HG03520 (cell line): ENCODE measurements at regions not wholly inside any gene's neighbourhood (a gene's known extent, or its start where the extent isn't known, plus 50 kb on each side); places are given as distances from the start of the nearest gene placed in this dataset.

Experiments used
- ATAC-seq: cut with Tn5 transposase; IDR thresholded peaks from one replicate; pipeline ENCODE4 v1.9.1; 2021; ENCODE audit warnings: mild to moderate bottlenecking, moderate library complexity; ENCODE audit not compliant: unreplicated experiment

DNA sequence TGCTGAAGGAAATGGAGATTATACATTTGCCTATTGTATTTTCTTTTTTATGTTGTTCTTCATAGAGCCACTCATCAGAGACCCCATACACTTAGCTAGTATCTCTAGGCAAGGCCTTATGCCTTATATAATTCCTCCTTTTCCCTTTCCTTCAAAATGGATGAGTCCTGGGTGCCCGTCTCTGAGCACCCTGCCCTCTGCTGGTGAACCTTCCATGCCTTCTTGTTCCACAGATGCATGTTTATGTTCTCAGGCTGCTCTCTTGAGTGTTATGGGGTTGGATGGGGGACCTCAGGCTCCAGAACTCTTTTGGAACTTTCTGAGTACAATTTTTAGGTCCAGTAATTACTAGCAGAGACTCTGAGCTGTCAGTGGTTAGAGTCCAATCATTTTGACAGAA is 368.6 kb upstream of the SPRED2 start:
- ATAC-seq: no peak

GRCh38 chr2:65799141-65799854 is 366.9 kb upstream of the SPRED2 start:
- ATAC-seq: no peak

DNA sequence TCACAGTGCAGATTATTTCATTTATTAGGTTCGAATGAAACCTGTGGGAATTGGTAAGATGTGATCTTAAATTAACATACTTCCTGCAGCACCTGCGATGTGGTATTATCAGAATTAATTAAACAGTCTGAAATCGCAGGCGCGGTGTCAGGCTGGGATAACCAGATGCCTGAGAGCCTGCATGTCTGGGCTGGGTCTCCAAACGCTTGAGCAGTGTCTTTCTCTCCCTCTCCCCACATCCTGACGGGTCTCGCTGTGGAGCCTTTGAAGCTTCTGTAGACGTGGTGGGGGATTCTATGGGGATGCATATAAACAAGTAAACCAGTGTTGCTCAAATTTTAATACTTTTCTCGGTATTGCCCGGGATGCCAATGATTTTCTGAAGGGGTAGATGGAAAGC is 366.2 kb upstream of the SPRED2 start:
- no peak for ATAC-seq

GRCh38 chr2:65794994-65795393 is 362.6 kb upstream of the SPRED2 start:
- ATAC-seq: no peak

- no peak for ATAC-seq
Observed at GRCh38 chr2:65791404-65791975, 359.1 kb upstream of the SPRED2 start.

- no peak for ATAC-seq
Observed at GRCh38 chr2:65790676-65790935, 358.2 kb upstream of the SPRED2 start.

DNA sequence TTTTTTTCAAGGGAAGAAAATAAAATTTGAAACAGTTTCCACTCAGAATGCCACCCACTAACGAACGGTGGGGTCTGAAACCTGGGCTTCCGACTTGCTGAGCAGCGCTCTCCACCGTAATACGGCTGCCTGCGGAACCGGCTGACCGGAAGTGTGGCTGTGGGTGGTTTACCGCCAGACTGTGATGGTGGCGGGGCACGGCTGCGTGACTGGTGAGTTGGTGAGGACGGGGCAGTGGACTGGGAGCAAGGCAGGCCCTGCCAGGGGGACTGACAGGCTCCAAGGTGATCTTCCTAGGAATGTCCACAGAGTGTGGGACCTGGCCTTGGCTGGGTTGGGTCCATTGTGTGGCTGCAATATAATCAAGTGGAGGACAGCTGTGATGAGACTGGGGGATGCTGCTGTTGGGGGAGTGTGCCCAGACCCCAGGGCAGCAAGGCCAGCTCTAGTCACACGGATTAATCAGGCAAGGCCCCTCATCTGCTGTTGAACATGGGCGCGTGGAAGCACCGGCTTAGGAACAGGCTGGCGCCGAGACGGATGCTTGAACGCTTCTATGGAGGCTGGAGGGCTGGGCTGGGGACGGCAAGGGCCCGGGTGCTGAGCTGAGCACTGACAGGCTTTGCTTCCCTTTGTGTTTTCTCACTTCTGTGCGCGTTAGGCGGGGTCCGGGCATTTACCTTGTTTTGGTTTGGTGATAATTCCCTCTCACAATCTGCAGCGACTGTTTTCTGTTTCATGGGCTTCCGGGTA is 357.7 kb upstream of the SPRED2 start:
- no peak for ATAC-seq

- ATAC-seq: no peak
Observed at GRCh38 chr2:65788556-65788955, 356.2 kb upstream of the SPRED2 start.

DNA sequence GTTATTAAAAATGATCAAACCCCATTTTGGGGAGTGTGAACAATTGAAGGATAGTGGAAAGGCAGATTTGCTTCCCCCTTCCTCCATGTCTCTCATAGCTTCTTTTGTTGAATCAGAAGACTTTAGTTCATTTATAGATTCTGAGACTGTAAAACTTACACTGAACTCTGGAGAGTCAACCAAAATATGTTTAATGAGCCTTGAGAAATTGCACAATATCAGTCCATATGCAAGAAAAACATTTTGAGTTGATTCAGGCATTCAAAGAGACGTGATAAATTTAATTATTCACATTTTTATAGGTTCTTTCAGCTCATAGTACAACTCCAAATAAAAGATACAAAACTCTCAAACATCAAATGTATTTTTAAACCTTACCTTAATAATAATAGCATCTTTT is 354.4 kb upstream of the SPRED2 start:
- no peak for ATAC-seq

- ATAC-seq: no peak
Observed at GRCh38 chr2:65786007-65786717, 353.8 kb upstream of the SPRED2 start.

- ATAC-seq: no peak
Observed at GRCh38 chr2:65782996-65783650, 350.7 kb upstream of the SPRED2 start.

DNA sequence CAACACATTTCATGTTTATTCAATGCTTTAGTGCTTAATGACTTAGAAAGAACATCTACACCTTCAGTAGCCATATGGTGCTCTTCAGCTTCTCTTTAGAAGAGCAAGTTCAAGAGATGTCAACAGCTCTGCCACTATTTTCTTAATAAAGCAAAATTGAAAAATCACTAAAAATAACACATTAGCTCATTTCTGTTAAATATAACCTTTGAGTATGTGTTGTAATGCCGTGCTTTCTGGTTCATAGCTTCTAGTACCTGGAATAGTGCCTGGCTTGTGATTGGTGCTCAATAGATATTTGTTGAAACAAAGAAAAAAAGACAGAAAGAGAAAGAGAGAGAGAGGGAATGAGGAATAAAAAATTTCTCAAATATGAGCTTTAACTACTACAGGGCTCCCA is 349.8 kb upstream of the SPRED2 start:
- ATAC-seq: no peak

GRCh38 chr2:65781756-65782155 is 349.4 kb upstream of the SPRED2 start:
- no peak for ATAC-seq

- ATAC-seq: no peak
Observed at GRCh38 chr2:65779021-65779420, 346.6 kb upstream of the SPRED2 start.

DNA sequence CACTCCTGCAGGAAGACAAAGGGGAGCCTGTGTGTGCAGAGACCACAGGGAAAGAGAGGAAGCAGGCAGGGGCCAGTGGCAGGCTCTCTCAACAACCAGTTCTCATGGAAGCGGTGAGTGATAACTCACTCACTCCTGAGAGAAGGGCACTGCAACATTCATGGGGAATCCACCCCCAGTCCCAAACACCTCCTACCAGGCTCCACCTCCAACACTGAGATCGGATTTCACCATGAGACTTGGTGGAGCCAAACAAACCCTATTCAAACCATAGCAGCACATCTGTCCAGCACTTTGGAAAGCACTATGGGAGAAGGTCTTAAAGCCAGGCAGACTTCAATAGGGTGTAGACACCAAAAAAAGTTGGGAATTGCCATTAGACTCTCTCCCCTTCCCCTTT is 345.7 kb upstream of the SPRED2 start:
- ATAC-seq: no peak

DNA sequence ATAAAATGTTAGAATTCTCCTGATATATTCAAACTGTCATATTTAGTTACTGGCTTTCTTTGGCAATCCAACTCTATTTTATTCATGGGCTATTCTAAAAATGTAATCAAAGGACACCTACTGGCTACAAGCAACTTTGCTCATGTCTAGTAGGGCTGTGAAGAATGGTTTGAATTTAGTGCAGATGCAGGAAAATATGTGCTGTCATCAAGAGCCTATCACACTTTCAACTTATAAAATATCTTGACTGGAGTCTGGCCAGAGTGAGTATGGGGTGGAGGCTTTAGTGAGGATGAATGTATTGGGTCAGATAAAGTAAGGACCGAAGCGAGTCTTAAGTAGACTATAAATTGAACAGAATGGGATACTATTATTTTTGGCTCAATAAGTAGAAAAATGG is 343.4 kb upstream of the SPRED2 start:
- no peak for ATAC-seq

DNA sequence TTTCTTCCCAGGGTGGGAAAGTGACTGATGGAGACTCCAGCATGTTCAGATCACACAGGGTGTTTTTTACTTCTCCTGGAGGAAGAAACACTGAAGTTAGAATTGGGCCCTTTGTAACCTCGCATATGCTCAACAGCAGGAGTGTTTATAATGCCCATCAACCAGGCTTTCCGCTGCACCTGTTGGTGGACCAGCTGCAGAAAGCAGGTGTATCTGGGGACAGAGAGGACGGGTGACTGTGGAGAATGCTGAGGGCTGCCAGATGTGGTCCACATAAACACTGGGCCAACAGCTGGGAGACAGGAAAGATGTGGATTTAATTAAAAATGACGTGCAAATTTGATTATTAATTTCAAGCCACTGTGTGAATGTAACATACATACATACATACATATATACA is 335.5 kb upstream of the SPRED2 start:
- ATAC-seq: no peak

- ATAC-seq: no peak
Observed at GRCh38 chr2:65766768-65767267, 334.4 kb upstream of the SPRED2 start.

GRCh38 chr2:65765376-65765775 is 333.0 kb upstream of the SPRED2 start:
- ATAC-seq: no peak

- no peak for ATAC-seq
Observed at GRCh38 chr2:65762068-65762467, 329.7 kb upstream of the SPRED2 start.

- ATAC-seq: no peak
Observed at GRCh38 chr2:65754219-65754618, 321.8 kb upstream of the SPRED2 start.
